ENCODE measurements at regions not wholly inside any gene's neighbourhood (a gene's known extent, or its start where the extent isn't known, plus 50 kb on each side); places are given as distances from the start of the nearest gene placed in this dataset.
A peak's percentile ranks its signal among the peaks of the same experiment; 100 is the strongest.

- DNase-seq: no peak
- peak overlapping the region; percentile 51 to 77 (median 74) for H3K27ac ChIP-seq
- intact Hi-C loops (cut with DNase I): no loop called here
- H3K4me3 ChIP-seq: no peak overlapping the region
- no peaks in the 10 kb centered on the region for H3K36me3 ChIP-seq
- WGBS, 2 donors: 29 to 41% methylated on average over 10 to 11 of the region's 12 CpGs
- H3K27me3 ChIP-seq: no peaks in the 10 kb centered on the region
- peaks cover 0 to 43% (median 6%) of the 10 kb centered on the region in 3 donors for H3K4me1 ChIP-seq
- peaks cover 0 to 4% (median 0%) of the 10 kb centered on the region in 3 donors for H3K9me3 ChIP-seq
- TF ChIP-seq POLR2A (IDR thresholded peaks at IDR 0.05): no peak
Observed at GRCh38 chr12:9334041-9334692, 126.0 kb upstream of the PZP start.

GRCh38 chr12:9333161-9333560, 125.0 kb upstream of the PZP start:
- peaks cover 0 to 4% (median 0%) of the 10 kb centered on the region in 3 donors for H3K9me3 ChIP-seq
- peaks cover 0 to 43% (median 6%) of the 10 kb centered on the region in 3 donors for H3K4me1 ChIP-seq
- 80 to 94% methylated on average over 4 of the region's 4 CpGs for WGBS, 2 donors
- TF ChIP-seq POLR2A (IDR thresholded peaks at IDR 0.05): no peak
- TF ChIP-seq CTCF (IDR thresholded peaks at IDR 0.05): no peak
- no peak for DNase-seq
- no peaks in the 10 kb centered on the region for H3K27me3 ChIP-seq
- intact Hi-C loops (cut with DNase I): no loop called here
- peak overlapping the region in 3 of 4 donors; percentile 73 to 77 (median 76) for H3K27ac ChIP-seq
- no peak overlapping the region for H3K4me3 ChIP-seq
- H3K36me3 ChIP-seq: no peaks in the 10 kb centered on the region

GRCh38 chr12:9332564-9332963, 124.4 kb upstream of the PZP start:
- intact Hi-C loops (cut with DNase I): no loop called here
- Histone ChIP-seq H3K4me1 (peaks cover 0 to 43% (median 6%) of the 10 kb centered on the region in 3 donors), H3K4me3 (no peak overlapping the region), H3K27ac (no peak overlapping the region), H3K9me3 (peaks cover 0 to 4% (median 0%) of the 10 kb centered on the region in 3 donors), H3K36me3 (no peaks in the 10 kb centered on the region), H3K27me3 (no peaks in the 10 kb centered on the region)
- TF ChIP-seq CTCF (IDR thresholded peaks at IDR 0.05) (no peak), POLR2A (IDR thresholded peaks at IDR 0.05) (no peak)
- no peak for DNase-seq
- WGBS, 2 donors: 45 to 97% methylated on average over 3 of the region's 4 CpGs

- Histone ChIP-seq H3K27ac (no peak overlapping the region), H3K4me1 (peaks cover 0 to 43% (median 6%) of the 10 kb centered on the region in 3 donors), H3K4me3 (no peak overlapping the region), H3K27me3 (no peaks in the 10 kb centered on the region), H3K9me3 (peaks cover 0 to 2% (median 0%) of the 10 kb centered on the region in 3 donors), H3K36me3 (no peaks in the 10 kb centered on the region)
- 0% methylated on average over 1 to 4 of the region's 5 CpGs for WGBS, 2 donors
- TF ChIP-seq POLR2A (IDR thresholded peaks at IDR 0.05) (no peak), CTCF (IDR thresholded peaks at IDR 0.05) (peak; percentile 93 to 98 (median 96))
- intact Hi-C loops (cut with DNase I): no loop called here
- no peak for DNase-seq
Observed at GRCh38 chr12:9331218-9331626, 123.0 kb upstream of the PZP start.

- no peaks in the 10 kb centered on the region for H3K9me3 ChIP-seq
- TF ChIP-seq CTCF (IDR thresholded peaks at IDR 0.05): no peak
- TF ChIP-seq POLR2A (IDR thresholded peaks at IDR 0.05): no peak
- H3K27ac ChIP-seq: no peak overlapping the region
- no peak for DNase-seq
- no peaks in the 10 kb centered on the region for H3K27me3 ChIP-seq
- H3K4me3 ChIP-seq: no peak overlapping the region
- H3K4me1 ChIP-seq: peaks cover 0 to 29% (median 0%) of the 10 kb centered on the region in 3 donors
- intact Hi-C loops (cut with DNase I): no loop called here
- H3K36me3 ChIP-seq: no peaks in the 10 kb centered on the region
- WGBS, 2 donors: 55 to 72% methylated on average over 4 to 5 of the region's 5 CpGs
Observed at GRCh38 chr12:9329019-9329418, 120.8 kb upstream of the PZP start.

Measured in esophagus squamous epithelium (tissue), 5 donors.